ENCODE measurements at regions not wholly inside any gene's neighbourhood (a gene's known extent, or its start where the extent isn't known, plus 50 kb on each side); places are given as distances from the start of the nearest gene placed in this dataset.

DNA sequence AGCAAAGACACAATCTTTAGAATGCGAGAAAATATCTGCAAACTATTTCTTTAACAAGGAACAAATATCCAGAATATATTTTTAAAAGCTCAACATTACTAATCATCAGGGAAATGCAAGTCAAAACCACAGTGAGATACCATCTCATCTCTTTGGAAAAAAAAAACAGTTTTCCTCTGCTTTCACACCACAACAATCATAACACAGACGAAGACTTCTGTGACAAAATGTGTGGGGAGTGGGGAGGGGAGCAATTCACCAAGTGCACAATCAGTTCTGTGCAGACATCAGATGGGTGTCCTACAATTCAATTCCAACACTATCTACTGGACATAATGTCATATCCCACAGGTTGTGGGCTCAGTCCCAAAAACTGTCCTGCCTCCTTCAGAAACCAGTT is 293.2 kb upstream of the SLC7A11 start:
- DNase-seq (no peak), ATAC-seq (no peak)
- H3K79me2 ChIP-seq (ENCODE audit: low read length) = no peaks in the 10 kb centered on the region
- intact Hi-C loops (cut with micrococcal nuclease) = no loop called here
- no peaks in the 10 kb centered on the region for H3K9me2 ChIP-seq (replicated peaks; ENCODE audit: low read length)
- no peak overlapping the region for H3K27ac ChIP-seq (ENCODE audit: low read length)
- no peaks in the 10 kb centered on the region for H4K20me1 ChIP-seq (ENCODE audit: low read length)
- no peak overlapping the region for H3K4me3 ChIP-seq (ENCODE audit: low read length)
- no peaks in the 10 kb centered on the region for H3K4me1 ChIP-seq (ENCODE audit: insufficient read depth, low read length)
- no peaks in the 10 kb centered on the region for H3K27me3 ChIP-seq (ENCODE audit: low read length)
- ChIA-PET CTCF (no interaction called here), POLR2A (ENCODE audit: unreplicated experiment) (interaction anchor here (0.6 kb wide), 1 partner anchor 66 kb away, joined by 3 read pairs; no protein-coding TSS in a partner anchor)
- H2AFZ ChIP-seq (ENCODE audit: low read length) = no peak overlapping the region
- no peak overlapping the region for H3K4me2 ChIP-seq (ENCODE audit: low read length)
- no peaks in the 10 kb centered on the region for H3F3A ChIP-seq (ENCODE audit: low read length, unreplicated experiment)
- no peaks in the 10 kb centered on the region; the same call in 1 of the 2 replicates for H3K36me3 ChIP-seq (ENCODE audit: low read depth, low read length)
- H3K9ac ChIP-seq (ENCODE audit: low read length) = no peak overlapping the region
- BruUV-seq (replicated peaks) = no TSS peak
- H3K9me3 ChIP-seq (ENCODE audit: low read length) = no peaks in the 10 kb centered on the region
- no peak for TF ChIP-seq CTCF (conservative IDR thresholded peaks at IDR 0.05; ENCODE audit: low read depth, low read length)
- TF ChIP-seq EZH2phosphoT487 (IDR thresholded peaks at IDR 0.05; ENCODE audit: borderline replicate concordance, low read length) = no peak
- no peak for TF ChIP-seq EZH2 (IDR thresholded peaks at IDR 0.05; ENCODE audit: low read length, unreplicated experiment)

- Histone ChIP-seq H3K36me3 (ENCODE audit: low read depth, low read length) (no peaks in the 10 kb centered on the region), H4K20me1 (ENCODE audit: low read length) (no peaks in the 10 kb centered on the region), H3F3A (ENCODE audit: low read length, unreplicated experiment) (no peaks in the 10 kb centered on the region), H3K9ac (ENCODE audit: low read length) (no peak overlapping the region), H3K4me3 (ENCODE audit: low read length) (no peak overlapping the region), H3K9me2 (replicated peaks; ENCODE audit: low read length) (no peaks in the 10 kb centered on the region), H3K27me3 (ENCODE audit: low read length) (no peaks in the 10 kb centered on the region), H3K27ac (ENCODE audit: low read length) (no peak overlapping the region), H3K4me2 (ENCODE audit: low read length) (no peak overlapping the region), H3K4me1 (ENCODE audit: insufficient read depth, low read length) (no peaks in the 10 kb centered on the region), H3K79me2 (ENCODE audit: low read length) (no peaks in the 10 kb centered on the region), H2AFZ (ENCODE audit: low read length) (no peak overlapping the region), H3K9me3 (ENCODE audit: low read length) (no peaks in the 10 kb centered on the region)
- ATAC-seq = peak; percentile 79
- TF ChIP-seq CTCF (conservative IDR thresholded peaks at IDR 0.05; ENCODE audit: low read depth, low read length) (peak; percentile 65), EZH2 (IDR thresholded peaks at IDR 0.05; ENCODE audit: low read length, unreplicated experiment) (no peak)
- intact Hi-C loops (cut with micrococcal nuclease) = loop anchor here (1.0 to 5.0 kb wide), 5 partner anchors 160 to 486 kb away; no protein-coding TSS in a partner anchor
- no TSS peak for BruUV-seq (replicated peaks)
- DNase-seq = peak; percentile 61
- ChIA-PET CTCF (interaction anchor here (0.8 kb wide), 1 partner anchor 339 kb away, joined by 3 read pairs; no protein-coding TSS in a partner anchor), POLR2A (ENCODE audit: unreplicated experiment) (no interaction called here)
These were observed 280.2 kb upstream of the SLC7A11 start for GRCh38 chr4:138522366-138522765.

DNA sequence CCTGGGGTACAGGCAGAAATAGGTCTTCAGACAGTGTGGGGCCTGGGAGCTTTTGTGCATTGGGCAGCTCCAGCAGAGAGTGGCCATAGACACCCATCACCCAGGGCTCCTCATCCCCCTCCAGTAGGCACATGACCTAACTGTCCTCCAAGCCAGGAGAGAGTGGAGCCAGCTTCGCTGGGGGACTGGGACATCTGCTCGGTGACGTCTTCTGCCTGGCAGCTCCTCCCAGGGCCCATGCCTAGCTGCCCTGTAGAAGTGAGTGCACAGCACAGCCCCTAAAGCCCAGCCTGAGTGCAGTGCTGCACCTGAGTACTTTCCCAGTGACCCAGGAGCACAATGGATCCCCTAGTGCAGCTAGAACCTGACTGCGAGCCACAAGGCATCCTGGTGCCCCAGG is 279.7 kb upstream of the SLC7A11 start:
- Histone ChIP-seq H3K27me3 (ENCODE audit: low read length) (no peaks in the 10 kb centered on the region), H3K9me2 (replicated peaks; ENCODE audit: low read length) (no peaks in the 10 kb centered on the region), H2AFZ (ENCODE audit: low read length) (no peak overlapping the region), H3K4me3 (ENCODE audit: low read length) (no peak overlapping the region), H3K27ac (ENCODE audit: low read length) (no peak overlapping the region), H3K36me3 (ENCODE audit: low read depth, low read length) (no peaks in the 10 kb centered on the region), H3F3A (ENCODE audit: low read length, unreplicated experiment) (no peaks in the 10 kb centered on the region), H4K20me1 (ENCODE audit: low read length) (no peaks in the 10 kb centered on the region), H3K79me2 (ENCODE audit: low read length) (no peaks in the 10 kb centered on the region), H3K9ac (ENCODE audit: low read length) (no peak overlapping the region), H3K4me1 (ENCODE audit: insufficient read depth, low read length) (no peaks in the 10 kb centered on the region), H3K4me2 (ENCODE audit: low read length) (no peak overlapping the region), H3K9me3 (ENCODE audit: low read length) (no peaks in the 10 kb centered on the region)
- no peak for DNase-seq
- no peak for ATAC-seq
- POLR2A ChIA-PET (ENCODE audit: unreplicated experiment) = no interaction called here
- BruUV-seq (replicated peaks) = no TSS peak
- intact Hi-C loops (cut with micrococcal nuclease) = loop anchor here (1.0 to 5.0 kb wide), 5 partner anchors 160 to 485 kb away; no protein-coding TSS in a partner anchor
- CTCF ChIA-PET = interaction anchor here (0.8 kb wide), 1 partner anchor 339 kb away, joined by 3 read pairs; no protein-coding TSS in a partner anchor
- TF ChIP-seq EZH2 (IDR thresholded peaks at IDR 0.05; ENCODE audit: low read length, unreplicated experiment) = no peak
- no peak for TF ChIP-seq EZH2phosphoT487 (IDR thresholded peaks at IDR 0.05; ENCODE audit: borderline replicate concordance, low read length)
- no peak for TF ChIP-seq CTCF (conservative IDR thresholded peaks at IDR 0.05; ENCODE audit: low read depth, low read length)

Measured in PC-3 (cell line).